H1 (cell line): ENCODE measurements at regions not wholly inside any gene's neighbourhood (a gene's known extent, or its start where the extent isn't known, plus 50 kb on each side); places are given as distances from the start of the nearest gene placed in this dataset.

Experiments
- CTCF ChIA-PET: fragments of 300-600 bp; sonication (Branson Sonifier 250); formaldehyde crosslinking; loops from one replicate; lab custom pipeline; 2021; ENCODE audit not compliant: partially characterized antibody; lab: Charles Lee
- POLR2A ChIA-PET: fragments of 300-600 bp; sonication (Branson Sonifier 250); formaldehyde crosslinking; loops from one replicate; lab custom pipeline; 2021; ENCODE audit warnings: inconsistent platforms; ENCODE audit not compliant: partially characterized antibody; lab: Charles Lee
- DNase-seq, 2 experiments: peaks; one replicate each; pipeline versions ENCODE4 v3.0.0 to v3.0.0-alpha.2; 2010 to 2022; ENCODE audit warnings: low spot score in 2 of 2, low read depth in 1 of 2, mixed read lengths in 1 of 2
- FAIRE-seq: peaks from 2 replicates; lab custom pipeline; 2011; peaks lifted over from hg19 to GRCh38; lab: Jason Lieb, UNC
- H2AFZ ChIP-seq: 2 replicates; pipeline ENCODE4 v1.8.1; 2012; ENCODE audit warnings: low read length, inconsistent platforms
- H2AK5ac ChIP-seq: 2 replicates; pipeline ENCODE4 v1.6.1; 2013; ENCODE audit warnings: low read depth, low read length
- H2BK120ac ChIP-seq: replicated peaks from 2 replicates; pipeline ENCODE3; 2013; ENCODE audit warnings: low read depth, low read length, inconsistent platforms
- H2BK12ac ChIP-seq: 2 replicates; pipeline ENCODE4 v1.6.1; 2013; ENCODE audit warnings: low read depth, low read length
- H2BK15ac ChIP-seq: 2 replicates; pipeline ENCODE4 v1.6.1; 2013; ENCODE audit warnings: low read length
- H2BK20ac ChIP-seq: 2 replicates; pipeline ENCODE4 v1.6.1; 2013; ENCODE audit warnings: low read length
- H2BK5ac ChIP-seq: 2 replicates; pipeline ENCODE4 v1.6.1; 2013; ENCODE audit warnings: low read depth, low read length
- H3K14ac ChIP-seq: 2 replicates; pipeline ENCODE4 v1.6.1; 2013; ENCODE audit warnings: inconsistent platforms; ENCODE audit not compliant: insufficient read length
- H3K18ac ChIP-seq: 2 replicates; pipeline ENCODE4 v1.6.1; 2013; ENCODE audit warnings: low read length; ENCODE audit errors: extremely low read depth
- H3K23ac ChIP-seq: 2 replicates; pipeline ENCODE4 v1.6.1; 2013; ENCODE audit warnings: inconsistent platforms; ENCODE audit not compliant: insufficient read length
- H3K23me2 ChIP-seq: 2 replicates; pipeline ENCODE4 v1.6.1; 2013; ENCODE audit warnings: low read depth, low read length
- H3K27ac ChIP-seq: 2 replicates; pipeline ENCODE4 v1.6.1; 2011; ENCODE audit warnings: low read depth, low read length, inconsistent platforms
- H3K27me3 ChIP-seq, 4 experiments: replicated peaks in 1 of 4; 1 replicate in 1 of 4; 2 replicates in 3 of 4; pipeline versions ENCODE4 v1.6.1 to v1.8.1; 2011 to 2013; ENCODE audit warnings: low read length in 3 of 4, mild to moderate bottlenecking in 3 of 4, inconsistent platforms in 2 of 4, mixed read lengths in 2 of 4, moderate library complexity in 1 of 4; ENCODE audit not compliant: control insufficient read depth in 3 of 4, insufficient read depth in 3 of 4; ENCODE audit errors: extremely low read depth in 1 of 4
- H3K36me3 ChIP-seq, 4 experiments: 2 replicates each; pipeline versions ENCODE4 v1.6.1 to v1.8.1; 2011 to 2013; ENCODE audit warnings: mild to moderate bottlenecking in 4 of 4, low read length in 3 of 4, moderate library complexity in 2 of 4, control low read depth in 1 of 4, inconsistent platforms in 1 of 4; ENCODE audit not compliant: insufficient read depth in 4 of 4, control insufficient read depth in 2 of 4
- H3K4ac ChIP-seq: replicated peaks from 2 replicates; pipeline ENCODE3; 2013; ENCODE audit warnings: low read length, low read depth, mixed read lengths, inconsistent platforms; ENCODE audit not compliant: insufficient read length
- H3K4me1 ChIP-seq, 4 experiments: replicated peaks in 1 of 4; 1 replicate in 1 of 4; 2 replicates in 3 of 4; pipeline versions ENCODE4 v1.6.1 to v1.8.1; 2011 to 2013; ENCODE audit warnings: low read length in 3 of 4, inconsistent platforms in 2 of 4, mixed read lengths in 1 of 4; ENCODE audit not compliant: insufficient read depth in 4 of 4, control insufficient read depth in 3 of 4
- H3K4me2 ChIP-seq, 2 experiments: 2 replicates each; pipeline versions ENCODE4 v1.6.1 to v1.8.1; 2011 to 2013; ENCODE audit warnings: low read depth in 2 of 2, low read length in 2 of 2, control low read depth in 1 of 2, inconsistent platforms in 1 of 2, mild to moderate bottlenecking in 1 of 2; ENCODE audit not compliant: insufficient read depth in 1 of 2
- H3K4me3 ChIP-seq, 4 experiments: fragments of 200-600, 300-600 bp in 1 of 4; sonication (generic), shearing (Covaris generic), sonication (Bioruptor Twin) in 1 of 4; 2 replicates each; pipeline versions ENCODE4 v1.5.1 to v1.8.1; 2011 to 2016; ENCODE audit warnings: low read length in 4 of 4, low read depth in 3 of 4, control low read depth in 2 of 4, inconsistent platforms in 2 of 4, mild to moderate bottlenecking in 2 of 4, mixed read lengths in 1 of 4, moderate library complexity in 1 of 4; ENCODE audit not compliant: insufficient read depth in 2 of 4; ENCODE audit errors: extremely low read depth in 1 of 4
- H3K56ac ChIP-seq: replicated peaks from 2 replicates; pipeline ENCODE3; 2013; ENCODE audit warnings: low read depth, mild to moderate bottlenecking, mixed read lengths, low read length, inconsistent platforms; ENCODE audit not compliant: insufficient read length
- H3K79me1 ChIP-seq: 2 replicates; pipeline ENCODE4 v1.6.1; 2013; ENCODE audit warnings: low read depth, low read length, control low read depth
- H3K79me2 ChIP-seq, 2 experiments: 2 replicates each; pipeline versions ENCODE4 v1.6.1 to v1.8.1; 2012 to 2013; ENCODE audit warnings: low read length in 2 of 2, mild to moderate bottlenecking in 2 of 2, inconsistent platforms in 1 of 2; ENCODE audit not compliant: insufficient read depth in 2 of 2, control insufficient read depth in 1 of 2
- H3K9ac ChIP-seq, 4 experiments: replicated peaks in 1 of 4; 1 replicate in 1 of 4; 2 replicates in 3 of 4; pipeline versions ENCODE4 v1.6.1 to v1.8.1; 2011 to 2013; ENCODE audit warnings: low read depth in 3 of 4, low read length in 3 of 4, control low read depth in 2 of 4, mild to moderate bottlenecking in 2 of 4, moderate library complexity in 2 of 4, inconsistent platforms in 1 of 4; ENCODE audit errors: extremely low read depth in 1 of 4
- H3K9me3 ChIP-seq, 2 experiments: 2 replicates each; pipeline versions ENCODE4 v1.6.1 to v1.8.1; 2012 to 2013; ENCODE audit warnings: mild to moderate bottlenecking in 2 of 2, moderate library complexity in 2 of 2, control low read depth in 1 of 2, inconsistent platforms in 1 of 2, low read depth in 1 of 2, low read length in 1 of 2, mixed read lengths in 1 of 2; ENCODE audit not compliant: insufficient read depth in 2 of 2
- H4K20me1 ChIP-seq, 2 experiments: replicated peaks in 1 of 2; 2 replicates each; pipeline versions ENCODE3 to v1.8.1; 2011 to 2013; ENCODE audit warnings: inconsistent platforms in 2 of 2, low read length in 2 of 2, mild to moderate bottlenecking in 1 of 2; ENCODE audit not compliant: insufficient read depth in 2 of 2, control insufficient read depth in 1 of 2
- H4K5ac ChIP-seq: 2 replicates; pipeline ENCODE4 v1.6.1; 2013; ENCODE audit warnings: low read length, low read depth, mixed read lengths, inconsistent platforms; ENCODE audit not compliant: insufficient read length
- H4K8ac ChIP-seq: 2 replicates; pipeline ENCODE4 v1.8.0; 2013; ENCODE audit warnings: mild to moderate bottlenecking, moderate library complexity, low read length, inconsistent platforms; ENCODE audit not compliant: insufficient read depth; ENCODE audit errors: extremely low read depth
- H4K91ac ChIP-seq: replicated peaks from 2 replicates; pipeline ENCODE3; 2013; ENCODE audit warnings: low read length, mixed read lengths, inconsistent platforms; ENCODE audit not compliant: insufficient read length
- EZH2 ChIP-seq: fragments of 200-600 bp; sonication (generic); IDR thresholded peaks from 2 replicates; pipeline ENCODE4 v1.7.1; 2012; ENCODE audit warnings: low read depth, mild to moderate bottlenecking, moderate library complexity, low read length, inconsistent platforms; ENCODE audit not compliant: severe bottlenecking
- KDM4A ChIP-seq: IDR thresholded peaks from one replicate; pipeline ENCODE4 v1.7.1; 2012; ENCODE audit warnings: low read depth, mild to moderate bottlenecking, moderate library complexity, low read length, inconsistent platforms; ENCODE audit not compliant: severe bottlenecking
- KDM5A ChIP-seq: fragments of 200-600 bp; IDR thresholded peaks from 2 replicates; pipeline ENCODE4 v1.7.1; 2012; ENCODE audit warnings: mild to moderate bottlenecking, low read length, inconsistent platforms, mixed read lengths
- WGBS, 2 experiments: shearing (Covaris generic) in 1 of 2; methylation state at CpG; one replicate each; pipeline versions ENCODE4 v1.1.6 to v1.1.7; 2013 to 2015; ENCODE audit warnings: low lambda C conversion rate in 2 of 2, mixed read lengths in 2 of 2, inconsistent platforms in 1 of 2, low coverage in 1 of 2, missing lambda C conversion rate in 1 of 2; ENCODE audit not compliant: insufficient replicate concordance in 2 of 2, insufficient coverage in 1 of 2, insufficient read length in 1 of 2; ENCODE audit errors: extremely low coverage in 1 of 2, missing lambda C conversion rate in 1 of 2; 5-methylcytosine and 5-hydroxymethylcytosine counted together

GRCh38 chr5:163252950-163253349 is 184.4 kb upstream of the CCNG1 start:
- Histone ChIP-seq H3K4ac (no peak overlapping the region), H4K8ac (no peak overlapping the region), H2BK12ac (no peak overlapping the region), H2BK5ac (no peak overlapping the region), H3K14ac (no peak overlapping the region), H3K18ac (no peak overlapping the region), H3K79me2 (no peaks in the 10 kb centered on the region), H3K4me2 (no peak overlapping the region), H3K79me1 (no peaks in the 10 kb centered on the region), H4K5ac (no peak overlapping the region), H2BK15ac (no peak overlapping the region), H2AK5ac (no peak overlapping the region), H2BK20ac (no peak overlapping the region), H2AFZ (no peak overlapping the region), H3K4me3 (no peak overlapping the region), H3K27ac (no peak overlapping the region), H3K9ac (no peak overlapping the region), H3K4me1 (peaks cover 0 to 3% (median 0%) of the 10 kb centered on the region in 4 experiments; a peak in 1 of 7 replicates), H2BK120ac (no peak overlapping the region), H4K20me1 (no peaks in the 10 kb centered on the region), H3K27me3 (no peaks in the 10 kb centered on the region), H3K36me3 (no peaks in the 10 kb centered on the region), H3K9me3 (no peaks in the 10 kb centered on the region), H3K56ac (no peak overlapping the region), H4K91ac (no peak overlapping the region), H3K23me2 (no peaks in the 10 kb centered on the region; the same call in 1 of the 2 replicates), H3K23ac (no peak overlapping the region)
- ChIA-PET POLR2A (no interaction called here), CTCF (interaction anchor here (0.9 to 1.5 kb wide), 4 partner anchors 19 to 148 kb away, joined by 3 to 4 read pairs (median 4); no protein-coding TSS in a partner anchor)
- FAIRE-seq (no peak), DNase-seq (no peak)
- WGBS, 2 experiments = 84% methylated on average over 5 of the region's 5 CpGs; no CpG with 5 or more reads in 1 of the 2 experiments
- TF ChIP-seq KDM5A (no peak), KDM4A (no peak), EZH2 (no peak)
